MM.1S (cell line): ENCODE measurements at regions not wholly inside any gene's neighbourhood (a gene's known extent, or its start where the extent isn't known, plus 50 kb on each side); places are given as distances from the start of the nearest gene placed in this dataset.

Experiments
- DNase-seq: peaks from one replicate; pipeline ENCODE4 v3.0.0-alpha.2; 2015
- H2AFZ ChIP-seq: fragments of 300-600 bp; sonication (generic); 2 replicates; pipeline ENCODE4 v1.6.0; 2016; ENCODE audit warnings: antibody characterized with exemption, low read length
- H3F3A ChIP-seq: fragments of 300-600 bp; sonication (generic); 2 replicates; pipeline ENCODE4 v1.6.1; 2016; ENCODE audit warnings: mild to moderate bottlenecking, antibody characterized with exemption, low read length, moderate library complexity, mixed read lengths; ENCODE audit not compliant: insufficient read depth
- H3K27ac ChIP-seq: fragments of 300-600 bp; sonication (generic); 2 replicates; pipeline ENCODE4 v1.5.1; 2016; ENCODE audit warnings: mild to moderate bottlenecking, low read length
- H3K27me3 ChIP-seq: fragments of 300-600 bp; sonication (generic); replicated peaks from 2 replicates; pipeline ENCODE4 v1.6.0; 2016; ENCODE audit warnings: low read length; ENCODE audit not compliant: insufficient read depth
- H3K36me3 ChIP-seq: fragments of 300-600 bp; sonication (generic); replicated peaks from 2 replicates; pipeline ENCODE4 v1.6.1; 2016; ENCODE audit warnings: mild to moderate bottlenecking, low read length, mixed read lengths; ENCODE audit not compliant: insufficient read depth
- H3K4me1 ChIP-seq: fragments of 300-600 bp; sonication (generic); 2 replicates; pipeline ENCODE4 v1.6.1; 2016; ENCODE audit warnings: low read length, mixed read lengths
- H3K4me2 ChIP-seq: fragments of 300-600 bp; sonication (generic); 2 replicates; pipeline ENCODE4 v1.6.0; 2016; ENCODE audit warnings: low read depth, low read length
- H3K4me3 ChIP-seq: fragments of 300-600 bp; sonication (generic); 2 replicates; pipeline ENCODE4 v1.5.1; 2016; ENCODE audit warnings: low read length, mixed read lengths
- H3K79me2 ChIP-seq: fragments of 300-600 bp; sonication (generic); 2 replicates; pipeline ENCODE4 v1.6.1; 2016; ENCODE audit warnings: mixed run types, low read length, mixed read lengths
- H3K9ac ChIP-seq: fragments of 300-600 bp; sonication (generic); 2 replicates; pipeline ENCODE4 v1.6.1; 2016; ENCODE audit warnings: low read length, mixed read lengths
- H3K9me2 ChIP-seq: fragments of 300-600 bp; sonication (generic); replicated peaks from 2 replicates; pipeline ENCODE4 v1.6.1; 2016; ENCODE audit warnings: mild to moderate bottlenecking, low read length, mixed read lengths; ENCODE audit not compliant: insufficient read depth
- H3K9me3 ChIP-seq: fragments of 300-600 bp; sonication (generic); replicated peaks from 2 replicates; pipeline ENCODE4 v1.6.1; 2016; ENCODE audit warnings: mild to moderate bottlenecking, low read length, mixed read lengths; ENCODE audit not compliant: insufficient read depth
- H4K20me1 ChIP-seq: fragments of 300-600 bp; sonication (generic); 2 replicates; pipeline ENCODE4 v1.6.1; 2016; ENCODE audit warnings: mild to moderate bottlenecking, low read length, moderate library complexity, mixed read lengths; ENCODE audit not compliant: insufficient read depth
- EZH2 ChIP-seq: fragments of 300-600 bp; sonication (generic); optimal IDR thresholded peaks from 2 replicates; pipeline ENCODE3; 2017; ENCODE audit warnings: low read depth, mild to moderate bottlenecking, antibody characterized with exemption, low read length, mixed read lengths
- EZH2phosphoT487 ChIP-seq: fragments of 300-600 bp; sonication (generic); IDR thresholded peaks from 2 replicates; pipeline ENCODE4 v1.6.1; 2018; ENCODE audit warnings: antibody characterized with exemption, low read length
- TF ChIP-seq, protein P1 (sequence below): fragments of 300-600 bp; sonication (generic); IDR thresholded peaks from 2 replicates; pipeline ENCODE4 v1.5.1; 2016; ENCODE audit warnings: antibody characterized with exemption, low read length, mixed read lengths

GRCh38 chr9:14435871-14436270 lies 121.9 kb upstream of the NFIB start:
- Histone ChIP-seq H3F3A (no peaks in the 10 kb centered on the region), H3K36me3 (no peaks in the 10 kb centered on the region), H3K4me1 (no peaks in the 10 kb centered on the region), H3K4me3 (no peak overlapping the region), H3K9ac (no peak overlapping the region), H4K20me1 (no peaks in the 10 kb centered on the region), H2AFZ (no peak overlapping the region), H3K27me3 (no peaks in the 10 kb centered on the region), H3K9me2 (no peaks in the 10 kb centered on the region), H3K79me2 (no peaks in the 10 kb centered on the region), H3K27ac (no peak overlapping the region), H3K9me3 (no peaks in the 10 kb centered on the region), H3K4me2 (no peak overlapping the region)
- TF ChIP-seq, protein P1, sequence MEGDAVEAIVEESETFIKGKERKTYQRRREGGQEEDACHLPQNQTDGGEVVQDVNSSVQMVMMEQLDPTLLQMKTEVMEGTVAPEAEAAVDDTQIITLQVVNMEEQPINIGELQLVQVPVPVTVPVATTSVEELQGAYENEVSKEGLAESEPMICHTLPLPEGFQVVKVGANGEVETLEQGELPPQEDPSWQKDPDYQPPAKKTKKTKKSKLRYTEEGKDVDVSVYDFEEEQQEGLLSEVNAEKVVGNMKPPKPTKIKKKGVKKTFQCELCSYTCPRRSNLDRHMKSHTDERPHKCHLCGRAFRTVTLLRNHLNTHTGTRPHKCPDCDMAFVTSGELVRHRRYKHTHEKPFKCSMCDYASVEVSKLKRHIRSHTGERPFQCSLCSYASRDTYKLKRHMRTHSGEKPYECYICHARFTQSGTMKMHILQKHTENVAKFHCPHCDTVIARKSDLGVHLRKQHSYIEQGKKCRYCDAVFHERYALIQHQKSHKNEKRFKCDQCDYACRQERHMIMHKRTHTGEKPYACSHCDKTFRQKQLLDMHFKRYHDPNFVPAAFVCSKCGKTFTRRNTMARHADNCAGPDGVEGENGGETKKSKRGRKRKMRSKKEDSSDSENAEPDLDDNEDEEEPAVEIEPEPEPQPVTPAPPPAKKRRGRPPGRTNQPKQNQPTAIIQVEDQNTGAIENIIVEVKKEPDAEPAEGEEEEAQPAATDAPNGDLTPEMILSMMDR: no peak
- TF ChIP-seq EZH2 (no peak), EZH2phosphoT487 (no peak)
- no peak for DNase-seq

DNA sequence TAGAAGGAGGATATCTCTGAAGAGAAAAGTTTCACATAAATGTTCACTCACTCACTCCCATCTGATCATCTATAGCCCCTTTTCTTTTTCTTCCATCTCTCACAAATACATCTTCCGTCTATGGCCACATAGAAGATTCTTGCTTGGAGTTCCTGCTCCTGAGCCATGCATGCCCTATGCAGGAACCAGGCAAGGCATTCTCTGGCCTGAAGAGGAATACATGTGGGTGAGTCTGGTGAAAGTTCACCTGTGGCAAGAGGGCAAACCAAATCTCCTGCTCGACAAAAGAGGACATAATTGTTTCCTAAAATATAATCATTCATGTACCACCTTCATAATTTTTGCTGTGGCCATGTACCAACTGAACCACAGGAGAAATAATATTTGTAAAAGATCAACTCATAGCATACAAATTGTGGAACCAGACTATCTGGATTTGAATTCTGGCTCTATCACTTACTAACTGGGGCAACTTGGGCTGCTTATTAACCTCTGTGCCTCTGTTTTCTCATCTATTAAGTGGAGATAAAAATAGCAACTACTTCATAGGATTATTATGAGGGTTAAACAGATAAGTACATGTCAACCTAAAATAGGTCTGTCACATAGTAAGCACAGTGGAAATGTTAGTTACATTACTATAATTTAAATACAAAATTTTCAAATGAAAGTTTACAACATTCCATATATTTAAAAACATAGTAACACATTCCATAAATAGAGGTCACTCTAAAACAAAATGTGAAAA lies 121.2 kb upstream of the NFIB start:
- no peaks in the 10 kb centered on the region for H3K79me2 ChIP-seq
- no peaks in the 10 kb centered on the region for H3K9me3 ChIP-seq
- H3K4me2 ChIP-seq: no peak overlapping the region
- no peaks in the 10 kb centered on the region for H3K36me3 ChIP-seq
- H3K4me3 ChIP-seq: no peak overlapping the region
- no peaks in the 10 kb centered on the region for H3K4me1 ChIP-seq
- no peaks in the 10 kb centered on the region for H3F3A ChIP-seq
- no peak overlapping the region for H3K9ac ChIP-seq
- DNase-seq: no peak
- no peak overlapping the region for H2AFZ ChIP-seq
- H3K27ac ChIP-seq: no peak overlapping the region
- H4K20me1 ChIP-seq: no peaks in the 10 kb centered on the region
- H3K9me2 ChIP-seq: no peaks in the 10 kb centered on the region
- TF ChIP-seq, protein P1: no peak
- TF ChIP-seq EZH2phosphoT487 (no peak), EZH2 (no peak)
- H3K27me3 ChIP-seq: no peaks in the 10 kb centered on the region

DNA sequence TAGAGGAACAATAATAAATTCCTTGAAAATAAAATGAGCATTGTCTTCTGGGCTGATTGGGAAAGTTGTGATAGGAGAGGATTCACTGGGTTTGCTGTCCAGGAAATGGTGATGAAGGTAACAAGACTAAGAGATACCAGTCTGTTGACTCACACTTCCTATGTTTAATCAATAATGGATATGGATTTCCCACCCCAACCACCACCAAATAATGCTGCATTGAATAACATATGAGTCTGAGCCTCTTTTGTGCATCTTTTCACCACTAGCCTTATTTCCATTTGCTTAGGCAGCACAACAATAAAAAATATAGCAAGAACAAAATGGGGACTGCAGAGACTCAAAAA lies 120.2 kb upstream of the NFIB start:
- H3K27ac ChIP-seq: no peak overlapping the region
- no peaks in the 10 kb centered on the region for H3K9me2 ChIP-seq
- no peak overlapping the region for H3K4me3 ChIP-seq
- H3K36me3 ChIP-seq: no peaks in the 10 kb centered on the region
- H3K27me3 ChIP-seq: no peaks in the 10 kb centered on the region
- TF ChIP-seq, protein P1: no peak
- no peak for TF ChIP-seq EZH2phosphoT487
- no peak for TF ChIP-seq EZH2
- no peaks in the 10 kb centered on the region for H3F3A ChIP-seq
- H3K9me3 ChIP-seq: no peaks in the 10 kb centered on the region
- DNase-seq: no peak
- no peak overlapping the region for H2AFZ ChIP-seq
- no peak overlapping the region for H3K9ac ChIP-seq
- H3K79me2 ChIP-seq: no peaks in the 10 kb centered on the region
- H3K4me1 ChIP-seq: no peaks in the 10 kb centered on the region
- H4K20me1 ChIP-seq: no peaks in the 10 kb centered on the region
- H3K4me2 ChIP-seq: no peak overlapping the region
